ENCODE measurements at regions not wholly inside any gene's neighbourhood (a gene's known extent, or its start where the extent isn't known, plus 50 kb on each side); places are given as distances from the start of the nearest gene placed in this dataset.

DNA sequence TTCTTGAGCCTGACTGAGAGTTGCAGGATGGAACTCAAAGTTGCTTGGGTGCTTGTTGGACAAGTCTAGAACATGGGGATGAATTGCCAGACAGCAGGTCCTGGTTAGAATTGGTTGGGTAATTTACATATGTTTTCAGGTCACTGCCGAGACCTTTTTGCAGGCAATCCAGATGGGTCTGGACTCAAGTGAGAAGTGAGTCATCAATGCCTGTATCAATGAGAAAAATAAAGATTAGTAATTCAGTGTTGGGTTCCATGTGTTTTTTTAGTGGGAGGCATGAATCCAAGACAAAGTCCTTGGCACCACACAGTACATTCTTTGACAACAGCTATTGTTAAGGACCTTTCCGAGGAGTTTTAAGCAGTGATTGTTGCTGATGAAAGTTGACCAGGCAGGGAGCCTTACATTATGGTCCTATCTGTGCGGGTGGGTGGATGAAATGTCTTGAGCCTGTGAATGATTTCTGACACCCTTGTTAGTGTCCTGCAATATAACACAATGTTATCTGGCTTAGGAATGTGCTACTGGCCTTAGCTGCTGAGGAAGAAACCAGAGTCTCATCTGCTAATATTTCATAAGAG, 77.7 kb downstream of the CRYGS start:
- intact Hi-C loops (cut with DNase I; ENCODE audit: low total_unique reads), result no loop called here
- TF ChIP-seq POLR2A (IDR thresholded peaks at IDR 0.05) (no peak), EP300 (IDR thresholded peaks at IDR 0.05; ENCODE audit: low read depth) (no peak), POLR2AphosphoS5 (IDR thresholded peaks at IDR 0.05) (no peak)
- TF ChIP-seq, protein P1, sequence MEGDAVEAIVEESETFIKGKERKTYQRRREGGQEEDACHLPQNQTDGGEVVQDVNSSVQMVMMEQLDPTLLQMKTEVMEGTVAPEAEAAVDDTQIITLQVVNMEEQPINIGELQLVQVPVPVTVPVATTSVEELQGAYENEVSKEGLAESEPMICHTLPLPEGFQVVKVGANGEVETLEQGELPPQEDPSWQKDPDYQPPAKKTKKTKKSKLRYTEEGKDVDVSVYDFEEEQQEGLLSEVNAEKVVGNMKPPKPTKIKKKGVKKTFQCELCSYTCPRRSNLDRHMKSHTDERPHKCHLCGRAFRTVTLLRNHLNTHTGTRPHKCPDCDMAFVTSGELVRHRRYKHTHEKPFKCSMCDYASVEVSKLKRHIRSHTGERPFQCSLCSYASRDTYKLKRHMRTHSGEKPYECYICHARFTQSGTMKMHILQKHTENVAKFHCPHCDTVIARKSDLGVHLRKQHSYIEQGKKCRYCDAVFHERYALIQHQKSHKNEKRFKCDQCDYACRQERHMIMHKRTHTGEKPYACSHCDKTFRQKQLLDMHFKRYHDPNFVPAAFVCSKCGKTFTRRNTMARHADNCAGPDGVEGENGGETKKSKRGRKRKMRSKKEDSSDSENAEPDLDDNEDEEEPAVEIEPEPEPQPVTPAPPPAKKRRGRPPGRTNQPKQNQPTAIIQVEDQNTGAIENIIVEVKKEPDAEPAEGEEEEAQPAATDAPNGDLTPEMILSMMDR (IDR thresholded peaks at IDR 0.05), result no peak
- WGBS, 2 donors (ENCODE audit: low coverage in 1 of 2), result 56 to 57% methylated on average over 2 to 3 of the region's 3 CpGs

GRCh38 chr3:186465508-186465907, 78.7 kb downstream of the CRYGS start:
- no peak for TF ChIP-seq POLR2A (IDR thresholded peaks at IDR 0.05)
- TF ChIP-seq POLR2AphosphoS5 (IDR thresholded peaks at IDR 0.05), result no peak
- TF ChIP-seq, protein P1 (IDR thresholded peaks at IDR 0.05), result no peak
- H3K4me1 ChIP-seq, result no peaks in the 10 kb centered on the region
- 85% methylated on average over 2 of the region's 2 CpGs; no CpG with 5 or more reads in 1 of the 2 donors for WGBS, 2 donors (ENCODE audit: low coverage in 1 of 2)
- H3K9me3 ChIP-seq, result no peaks in the 10 kb centered on the region
- in situ Hi-C loops (cut with MboI; ENCODE audit: low pct_ligation_motif_present in 1 of 4, low pct_unique_long_range_greater_than_20kb in 1 of 4, low sequenced_read_pairs in 3 of 4) (no loop called here), intact Hi-C loops (cut with DNase I; ENCODE audit: low total_unique reads) (no loop called here)
- no peaks in the 10 kb centered on the region for H3K36me3 ChIP-seq
- H3K27ac ChIP-seq, result no peak overlapping the region
- DNase-seq, result no peak
- H3K4me3 ChIP-seq, result no peak overlapping the region
- no peaks in the 10 kb centered on the region for H3K27me3 ChIP-seq

More for the DNA sequence above, 77.7 kb downstream of the CRYGS start:
- DNase-seq, result no peak
- no peaks in the 10 kb centered on the region for H3K9me3 ChIP-seq
- H3K27me3 ChIP-seq, result no peaks in the 10 kb centered on the region
- no peak overlapping the region for H3K27ac ChIP-seq
- in situ Hi-C loops (cut with MboI; ENCODE audit: low pct_ligation_motif_present in 1 of 4, low pct_unique_long_range_greater_than_20kb in 1 of 4, low sequenced_read_pairs in 3 of 4), result no loop called here
- H3K4me3 ChIP-seq, result no peak overlapping the region
- no peaks in the 10 kb centered on the region for H3K36me3 ChIP-seq
- no peaks in the 10 kb centered on the region for H3K4me1 ChIP-seq

DNA sequence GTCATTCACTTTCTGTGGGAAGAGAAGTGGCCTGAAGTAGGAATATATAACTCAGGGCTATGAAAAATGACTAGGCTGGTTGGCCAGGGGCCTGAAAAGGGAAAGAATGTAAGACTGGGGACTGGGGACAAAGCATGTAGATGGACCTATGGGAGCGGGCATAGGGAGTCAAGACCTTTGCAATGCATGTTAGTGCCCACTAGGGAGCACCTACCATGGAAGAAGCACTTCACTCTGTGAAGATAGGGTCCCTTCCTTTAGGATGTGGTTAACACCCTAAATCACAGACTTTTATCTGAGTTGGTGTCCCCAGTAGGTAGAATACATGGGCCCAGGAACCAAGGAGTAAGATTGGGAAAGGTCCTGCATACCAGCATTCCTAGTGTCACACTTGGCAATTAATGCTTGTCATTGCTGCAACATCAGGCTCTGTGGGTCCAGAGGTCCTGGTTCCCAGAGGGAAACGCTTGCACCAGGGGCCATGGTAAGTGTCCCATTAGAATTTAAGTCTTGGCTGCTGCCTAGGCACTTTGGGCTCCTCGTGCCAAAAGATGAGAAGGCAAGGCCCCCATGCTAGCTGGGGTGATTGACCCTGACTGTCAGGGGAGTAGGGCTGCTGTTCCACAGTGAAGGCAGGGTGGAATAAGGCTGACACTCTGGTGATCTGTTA, 79.6 kb downstream of the CRYGS start:
- Histone ChIP-seq H3K27ac (no peak overlapping the region), H3K9me3 (no peaks in the 10 kb centered on the region), H3K27me3 (peaks cover 4% of the 10 kb centered on the region), H3K36me3 (no peaks in the 10 kb centered on the region), H3K4me1 (no peaks in the 10 kb centered on the region), H3K4me3 (no peak overlapping the region)
- in situ Hi-C loops (cut with MboI; ENCODE audit: low pct_ligation_motif_present in 1 of 4, low pct_unique_long_range_greater_than_20kb in 1 of 4, low sequenced_read_pairs in 3 of 4) (no loop called here), intact Hi-C loops (cut with DNase I; ENCODE audit: low total_unique reads) (no loop called here)
- DNase-seq, result no peak
- WGBS, 2 donors (ENCODE audit: low coverage in 1 of 2), result 79 to 91% methylated on average over 1 to 3 of the region's 3 CpGs
- TF ChIP-seq EP300 (IDR thresholded peaks at IDR 0.05; ENCODE audit: low read depth), result no peak
- no peak for TF ChIP-seq POLR2AphosphoS5 (IDR thresholded peaks at IDR 0.05)
- TF ChIP-seq, protein P1 (IDR thresholded peaks at IDR 0.05), result no peak
- TF ChIP-seq POLR2A (IDR thresholded peaks at IDR 0.05), result no peak

DNA sequence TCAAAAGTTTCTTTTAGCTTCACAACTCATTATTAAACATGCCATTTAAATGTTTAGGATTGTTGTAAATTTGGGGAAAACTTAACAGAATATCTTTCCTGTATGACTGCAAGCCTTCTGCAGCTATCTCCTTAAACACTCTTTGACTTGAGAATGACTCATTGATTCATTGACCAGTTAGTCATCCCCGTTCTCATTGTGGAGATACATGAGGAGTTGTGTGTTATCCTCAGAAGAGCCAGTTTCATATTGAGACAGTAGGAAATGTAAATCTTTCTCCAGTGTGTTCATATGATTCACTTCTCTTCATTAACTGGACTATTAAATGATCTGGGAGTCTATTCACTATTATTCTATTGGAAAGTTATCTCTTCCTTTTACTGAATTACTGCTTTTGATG, 83.0 kb downstream of the CRYGS start:
- no peaks in the 10 kb centered on the region for H3K4me1 ChIP-seq
- H3K36me3 ChIP-seq, result no peaks in the 10 kb centered on the region
- H3K27ac ChIP-seq, result no peak overlapping the region
- intact Hi-C loops (cut with DNase I; ENCODE audit: low total_unique reads), result no loop called here
- TF ChIP-seq POLR2A (IDR thresholded peaks at IDR 0.05), result no peak
- no peak for TF ChIP-seq EP300 (IDR thresholded peaks at IDR 0.05; ENCODE audit: low read depth)
- in situ Hi-C loops (cut with MboI; ENCODE audit: low pct_ligation_motif_present in 1 of 4, low pct_unique_long_range_greater_than_20kb in 1 of 4, low sequenced_read_pairs in 3 of 4), result no loop called here
- no peak overlapping the region for H3K4me3 ChIP-seq
- no peaks in the 10 kb centered on the region for H3K9me3 ChIP-seq
- WGBS, 2 donors (ENCODE audit: low coverage in 1 of 2), result 48 to 58% methylated on average over 1 of the region's 1 CpG
- DNase-seq, result no peak
- peaks cover 4% of the 10 kb centered on the region for H3K27me3 ChIP-seq
